Motor neuron (in vitro differentiated cells): ENCODE measurements at regions not wholly inside any gene's neighbourhood (a gene's known extent, or its start where the extent isn't known, plus 50 kb on each side); places are given as distances from the start of the nearest gene placed in this dataset.

Experiments used
- ATAC-seq, 8 experiments: fragments of 200-7000 bp; cut with Tn5 transposase; replicated peaks in 6 of 8; 2 replicates each; pipeline ENCODE4 v1.8.0; 2021; ENCODE audit warnings: mild to moderate bottlenecking in 8 of 8, moderate library complexity in 8 of 8
- H3K27ac ChIP-seq, 2 donors: fragments of 250-450 bp; sonication (Bioruptor Pico); 2 replicates each; pipeline ENCODE4 v1.9.0; 2021; ENCODE audit warnings: antibody characterized with exemption in 2 of 2, mild to moderate bottlenecking in 2 of 2, moderate library complexity in 1 of 2
- H3K4me1 ChIP-seq, 2 donors: fragments of 250-450 bp; sonication (Bioruptor Pico); replicated peaks in 1 of 2; 2 replicates each; pipeline ENCODE4 v1.6.1; 2021; ENCODE audit warnings: antibody characterized with exemption in 2 of 2, mild to moderate bottlenecking in 2 of 2, moderate library complexity in 1 of 2
- H3K4me3 ChIP-seq, 5 donors: fragments of 250-450 bp; sonication (Bioruptor Pico); 2 replicates each; pipeline ENCODE4 v1.9.0; 2021; ENCODE audit warnings: antibody characterized with exemption in 5 of 5, mild to moderate bottlenecking in 5 of 5, moderate library complexity in 4 of 5
- WGBS, 10 experiments: fragments of 450-650 bp; shearing (Covaris generic); methylation state at CpG; one replicate each; pipeline ENCODE4 v1.0.0; 2022; 5-methylcytosine and 5-hydroxymethylcytosine counted together
- in situ Hi-C, 9 experiments: fragments of 400-800 bp; cut with MboI; loops; one replicate each; pipeline ENCODE4 v1.15.0; 2021; ENCODE audit warnings: low sequenced_read_pairs in 9 of 9, low pct_unique_long_range_greater_than_20kb in 2 of 9; ENCODE audit not compliant: unreplicated experiment in 9 of 9

- in situ Hi-C loops = no loop called here
- Histone ChIP-seq H3K4me3 (no peak overlapping the region), H3K4me1 (peaks cover 0 to 4% of the 10 kb centered on the region in 2 donors), H3K27ac (no peak overlapping the region)
- peak in 3 of 8 experiments; percentile 46 to 90 (median 82) for ATAC-seq
- 0 to 100% (median 73%) methylated on average over 1 of the region's 1 CpG; no CpG with 5 or more reads in 1 of the 10 experiments for WGBS, 10 experiments
Observed at GRCh38 chr1:80413969-80414368, 1386.8 kb upstream of the ADGRL2 start.

DNA sequence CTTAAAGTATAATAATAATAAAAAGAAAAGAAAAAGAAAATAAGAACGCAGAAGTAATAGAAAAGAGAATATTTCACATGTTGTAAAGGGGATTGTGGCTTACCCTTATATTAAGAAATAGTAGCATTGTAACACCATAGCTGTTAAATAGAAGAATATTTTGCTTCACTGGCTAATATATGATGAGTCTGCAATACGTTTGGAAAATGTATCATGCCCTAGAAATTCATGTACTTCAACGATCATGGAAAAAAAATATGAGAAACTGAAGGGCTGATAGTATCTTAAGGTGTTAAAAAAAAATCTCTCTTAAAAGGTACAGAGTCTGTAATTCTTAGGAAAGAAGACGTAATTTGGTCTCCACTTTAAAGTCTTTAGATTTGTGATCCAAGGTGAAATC lies 1390.5 kb upstream of the ADGRL2 start:
- ATAC-seq = no peak
- in situ Hi-C loops = no loop called here
- Histone ChIP-seq H3K27ac (no peak overlapping the region), H3K4me1 (peaks cover 0 to 4% of the 10 kb centered on the region in 2 donors), H3K4me3 (no peak overlapping the region)
- WGBS, 10 experiments = 0 to 99% (median 85%) methylated on average over 2 to 4 of the region's 4 CpGs

GRCh38 chr1:80403471-80403893 lies 1397.0 kb upstream of the ADGRL4 start:
- in situ Hi-C loops = no loop called here
- H3K4me3 ChIP-seq = no peak overlapping the region
- 3 to 100% (median 87%) methylated on average over 2 to 4 of the region's 4 CpGs for WGBS, 10 experiments
- H3K27ac ChIP-seq = no peak overlapping the region
- ATAC-seq = no peak
- no peaks in the 10 kb centered on the region for H3K4me1 ChIP-seq

- in situ Hi-C loops = no loop called here
- Histone ChIP-seq H3K27ac (no peak overlapping the region), H3K4me1 (no peaks in the 10 kb centered on the region), H3K4me3 (no peak overlapping the region)
- ATAC-seq = no peak
- WGBS, 10 experiments = 0 to 100% (median 87%) methylated on average over 1 to 3 of the region's 3 CpGs
Observed at GRCh38 chr1:80402625-80403024, 1396.1 kb upstream of the ADGRL4 start.

DNA sequence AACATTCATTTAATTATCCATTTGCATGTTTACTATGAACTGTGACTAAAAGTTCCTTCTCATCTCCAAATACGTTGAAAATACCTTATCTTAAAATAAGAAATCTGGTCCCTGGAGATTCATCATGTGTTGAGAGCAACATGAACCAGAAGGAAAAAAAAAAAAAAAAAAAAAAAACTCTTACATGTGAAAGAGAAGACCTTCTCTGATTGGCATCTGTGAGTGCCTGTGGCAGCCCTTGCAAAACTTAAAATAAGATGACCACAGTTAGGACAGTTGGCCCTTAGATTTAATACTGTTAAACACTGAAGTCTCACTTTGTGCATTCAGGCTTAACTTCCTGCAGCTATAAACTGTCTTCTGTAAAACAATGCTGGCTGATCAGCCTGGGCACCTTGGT lies 1395.2 kb upstream of the ADGRL4 start:
- in situ Hi-C loops = no loop called here
- WGBS, 10 experiments = 0 to 100% (median 93%) methylated on average over 1 of the region's 1 CpG; no CpG with 5 or more reads in 1 of the 10 experiments
- Histone ChIP-seq H3K27ac (no peak overlapping the region), H3K4me1 (no peaks in the 10 kb centered on the region), H3K4me3 (no peak overlapping the region)
- ATAC-seq = no peak

DNA sequence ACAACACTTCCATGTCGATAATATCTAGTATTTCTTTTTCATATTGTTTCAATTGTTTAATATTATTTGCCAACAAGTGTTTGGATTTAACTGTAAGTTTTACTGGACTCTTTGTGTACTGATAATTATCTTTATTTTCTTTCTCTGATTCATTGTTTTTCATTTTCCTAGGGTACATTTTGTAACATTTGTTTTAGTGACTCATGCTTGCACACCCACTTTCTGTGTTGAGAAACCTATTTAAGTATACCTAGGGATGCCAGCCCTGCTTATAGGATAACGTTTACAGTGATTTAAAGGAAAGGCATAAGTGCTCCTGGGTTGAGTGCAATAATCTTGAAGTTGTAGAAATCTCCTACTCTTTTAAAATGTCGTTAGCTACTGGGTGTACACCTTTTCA lies 1386.0 kb upstream of the ADGRL4 start:
- no peak for ATAC-seq
- Histone ChIP-seq H3K4me1 (no peaks in the 10 kb centered on the region), H3K4me3 (no peak overlapping the region), H3K27ac (no peak overlapping the region)
- in situ Hi-C loops = loop anchor here in 1 of 9 experiments (25.0 kb wide), 1 partner anchor 95 kb away; no protein-coding TSS in a partner anchor
- 0 to 83% (median 57%) methylated on average over 2 to 3 of the region's 3 CpGs for WGBS, 10 experiments

GRCh38 chr1:80385650-80386049 lies 1379.1 kb upstream of the ADGRL4 start:
- Histone ChIP-seq H3K4me1 (no peaks in the 10 kb centered on the region), H3K4me3 (no peak overlapping the region), H3K27ac (no peak overlapping the region)
- in situ Hi-C loops = loop anchor here in 1 of 9 experiments (25.0 kb wide), 1 partner anchor 102 kb away; no protein-coding TSS in a partner anchor
- ATAC-seq = peak in 1 of 8 experiments; percentile 57

- H3K27ac ChIP-seq = no peak overlapping the region
- H3K4me3 ChIP-seq = no peak overlapping the region
- H3K4me1 ChIP-seq = no peaks in the 10 kb centered on the region
- in situ Hi-C loops = loop anchor here in 1 of 9 experiments (25.0 kb wide), 1 partner anchor 102 kb away; no protein-coding TSS in a partner anchor
- ATAC-seq = no peak
Observed at GRCh38 chr1:80384959-80385358, 1378.4 kb upstream of the ADGRL4 start.

DNA sequence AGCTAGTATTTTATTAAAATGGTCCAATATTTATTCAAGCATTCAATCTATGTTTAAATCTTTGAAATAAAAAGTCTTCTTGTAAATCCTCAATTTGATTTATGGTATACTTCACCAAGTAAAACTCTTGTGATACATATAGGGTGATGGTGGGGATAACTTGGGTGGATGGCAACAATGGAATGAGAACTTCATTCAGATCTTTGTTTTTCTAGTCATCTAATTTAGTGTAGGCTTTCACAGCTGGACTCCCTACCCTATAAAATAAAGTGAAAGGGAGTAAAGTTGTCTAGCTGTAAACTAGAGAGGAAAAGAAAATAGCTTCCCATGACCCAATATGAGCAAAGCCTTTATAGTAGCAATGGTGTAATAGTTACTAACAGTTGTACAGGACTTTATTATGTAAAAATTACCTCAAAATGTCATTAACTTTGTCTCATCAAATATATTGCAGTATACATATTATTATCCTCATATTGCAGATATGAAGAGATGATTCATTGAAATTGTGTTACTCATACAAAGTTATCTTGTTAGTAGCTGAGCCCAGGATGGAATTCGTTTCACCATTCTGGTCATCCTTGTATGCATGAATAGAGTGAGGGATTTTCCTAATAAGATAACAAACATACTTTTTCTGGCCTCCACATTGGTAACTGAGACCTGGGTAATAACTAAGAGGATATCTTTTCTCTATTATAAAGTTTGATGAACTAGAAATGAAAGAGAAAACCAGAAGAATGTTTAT lies 1377.7 kb upstream of the ADGRL4 start:
- H3K4me1 ChIP-seq = no peaks in the 10 kb centered on the region
- in situ Hi-C loops = loop anchor here in 1 of 9 experiments (25.0 kb wide), 1 partner anchor 103 kb away; no protein-coding TSS in a partner anchor
- no peak overlapping the region for H3K27ac ChIP-seq
- no peak for ATAC-seq
- WGBS, 10 experiments = 43 to 100% (median 83%) methylated on average over 1 of the region's 1 CpG; no CpG with 5 or more reads in 2 of the 10 experiments
- no peak overlapping the region for H3K4me3 ChIP-seq

- no peak overlapping the region for H3K27ac ChIP-seq
- in situ Hi-C loops = loop anchor here in 1 of 9 experiments (25.0 kb wide), 1 partner anchor 112 kb away; no protein-coding TSS in a partner anchor
- peak in 1 of 8 experiments; percentile 48 for ATAC-seq
Observed at GRCh38 chr1:80375662-80376061, 1369.1 kb upstream of the ADGRL4 start.

GRCh38 chr1:80375109-80375508 lies 1368.6 kb upstream of the ADGRL4 start:
- no peak overlapping the region for H3K27ac ChIP-seq
- in situ Hi-C loops = loop anchor here in 1 of 9 experiments (25.0 kb wide), 1 partner anchor 112 kb away; no protein-coding TSS in a partner anchor
- no peak overlapping the region for H3K4me3 ChIP-seq
- 0 to 100% (median 86%) methylated on average over 1 of the region's 1 CpG; no CpG with 5 or more reads in 1 of the 10 experiments for WGBS, 10 experiments
- no peaks in the 10 kb centered on the region for H3K4me1 ChIP-seq
- no peak for ATAC-seq

More at GRCh38 chr1:80375662-80376061, 1369.1 kb upstream of the ADGRL4 start:
- no peak overlapping the region for H3K4me3 ChIP-seq
- H3K4me1 ChIP-seq = no peaks in the 10 kb centered on the region

- H3K27ac ChIP-seq = no peak overlapping the region
- H3K4me3 ChIP-seq = no peak overlapping the region
- 3 to 100% (median 87%) methylated on average over 2 to 3 of the region's 3 CpGs; no CpG with 5 or more reads in 1 of the 10 experiments for WGBS, 10 experiments
- no peak for ATAC-seq
- no peaks in the 10 kb centered on the region for H3K4me1 ChIP-seq
- in situ Hi-C loops = no loop called here
Observed at GRCh38 chr1:80369780-80370179, 1363.2 kb upstream of the ADGRL4 start.

- no peak overlapping the region for H3K27ac ChIP-seq
- in situ Hi-C loops = no loop called here
- no peak overlapping the region for H3K4me3 ChIP-seq
- 7 to 100% (median 83%) methylated on average over 1 to 3 of the region's 3 CpGs; no CpG with 5 or more reads in 2 of the 10 experiments for WGBS, 10 experiments
- no peaks in the 10 kb centered on the region for H3K4me1 ChIP-seq
- no peak for ATAC-seq
Observed at GRCh38 chr1:80367058-80367457, 1360.5 kb upstream of the ADGRL4 start.
